ENCODE measurements at regions not wholly inside any gene's neighbourhood (a gene's known extent, or its start where the extent isn't known, plus 50 kb on each side); places are given as distances from the start of the nearest gene placed in this dataset.

DNA sequence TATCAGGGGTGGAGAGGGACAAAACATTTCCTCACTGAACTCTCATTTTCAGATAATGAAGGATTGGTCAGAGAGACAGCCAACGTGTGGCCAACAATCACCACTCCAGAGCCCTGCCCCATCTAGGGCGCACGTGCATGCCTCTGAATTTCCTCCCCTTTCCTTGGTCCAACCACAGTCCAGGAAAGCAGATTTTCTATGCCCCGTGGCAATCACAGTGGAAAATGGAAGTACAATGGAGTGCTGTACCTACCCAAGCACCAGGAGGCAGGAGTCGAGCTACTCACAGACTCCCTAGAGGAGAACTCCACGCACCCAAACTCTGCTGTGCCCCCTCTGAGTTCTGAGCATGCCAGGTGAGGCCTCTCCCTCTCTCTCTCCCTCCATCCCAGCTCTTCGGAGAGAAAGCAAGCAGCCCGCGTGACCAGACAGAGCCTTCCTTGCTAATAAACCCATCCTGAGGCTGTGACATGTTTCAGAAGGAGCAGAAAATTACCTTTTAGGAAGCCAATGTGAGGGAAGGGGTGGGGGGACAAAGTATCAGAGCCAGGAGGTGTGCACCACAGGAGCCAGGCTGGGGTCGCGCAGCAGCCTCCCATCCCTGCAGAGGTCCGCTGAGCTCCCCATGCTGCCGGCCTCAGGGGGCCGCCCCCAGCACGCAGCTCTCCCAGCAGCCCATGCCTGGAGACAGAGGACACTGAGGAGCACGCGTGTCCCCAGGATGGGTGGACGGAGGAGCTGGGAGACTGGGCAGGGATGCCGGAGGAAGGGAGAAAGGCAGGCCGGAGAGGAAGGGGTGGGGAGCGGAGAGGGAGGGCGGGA is 73.4 kb downstream of the PITPNM2 start:
- Histone ChIP-seq H3K36me3 (no peaks in the 10 kb centered on the region), H3K27me3 (replicated peaks; ENCODE audit: insufficient read depth) (no peaks in the 10 kb centered on the region), H3K9me3 (no peaks in the 10 kb centered on the region), H3K4me1 (ENCODE audit: control insufficient read depth in 1 of 2, low read depth in 2 of 2) (peaks cover 0 to 12% of the 10 kb centered on the region in 2 donors), H3K27ac (no peak overlapping the region), H3K4me3 (no peak overlapping the region)
- TF ChIP-seq CTCF (IDR thresholded peaks at IDR 0.05), result no peak
- DNase-seq (ENCODE audit: low spot score) (no peak), ATAC-seq (ENCODE audit: insufficient number of reproducible peaks, low FRiP score, low read depth) (no peak)

- Histone ChIP-seq H3K27ac (no peak overlapping the region), H3K36me3 (no peaks in the 10 kb centered on the region), H3K4me1 (ENCODE audit: control insufficient read depth in 1 of 2, low read depth in 2 of 2) (peaks cover 0 to 16% of the 10 kb centered on the region in 2 donors), H3K4me3 (no peak overlapping the region), H3K27me3 (replicated peaks; ENCODE audit: insufficient read depth) (no peaks in the 10 kb centered on the region), H3K9me3 (no peaks in the 10 kb centered on the region)
- DNase-seq (ENCODE audit: low spot score) (no peak), ATAC-seq (ENCODE audit: insufficient number of reproducible peaks, low FRiP score, low read depth) (no peak)
- TF ChIP-seq CTCF (IDR thresholded peaks at IDR 0.05), result no peak
Observed at GRCh38 chr12:123076604-123077297, 74.1 kb downstream of the PITPNM2 start.

GRCh38 chr12:123075646-123076171 is 75.2 kb downstream of the PITPNM2 start:
- no peaks in the 10 kb centered on the region for H3K9me3 ChIP-seq
- DNase-seq (ENCODE audit: low spot score) (no peak), ATAC-seq (ENCODE audit: insufficient number of reproducible peaks, low FRiP score, low read depth) (no peak)
- H3K4me3 ChIP-seq, result peak overlapping the region; percentile 33
- no peaks in the 10 kb centered on the region for H3K36me3 ChIP-seq
- peaks cover 8 to 27% of the 10 kb centered on the region in 2 donors for H3K4me1 ChIP-seq (ENCODE audit: control insufficient read depth in 1 of 2, low read depth in 2 of 2)
- TF ChIP-seq CTCF (IDR thresholded peaks at IDR 0.05), result no peak
- H3K27ac ChIP-seq, result no peak overlapping the region
- no peaks in the 10 kb centered on the region for H3K27me3 ChIP-seq (replicated peaks; ENCODE audit: insufficient read depth)

GRCh38 chr12:123075087-123075645 is 75.7 kb downstream of the PITPNM2 start:
- Histone ChIP-seq H3K27me3 (replicated peaks; ENCODE audit: insufficient read depth) (no peaks in the 10 kb centered on the region), H3K36me3 (no peaks in the 10 kb centered on the region), H3K27ac (no peak overlapping the region), H3K4me1 (ENCODE audit: control insufficient read depth in 1 of 2, low read depth in 2 of 2) (peaks cover 8 to 32% of the 10 kb centered on the region in 2 donors), H3K9me3 (no peaks in the 10 kb centered on the region), H3K4me3 (peak overlapping the region; percentile 33)
- no peak for TF ChIP-seq CTCF (IDR thresholded peaks at IDR 0.05)
- ATAC-seq (ENCODE audit: insufficient number of reproducible peaks, low FRiP score, low read depth) (no peak), DNase-seq (ENCODE audit: low spot score) (no peak)
